HG03354 (cell line): ENCODE measurements at regions not wholly inside any gene's neighbourhood (a gene's known extent, or its start where the extent isn't known, plus 50 kb on each side); places are given as distances from the start of the nearest gene placed in this dataset.

Source experiments
- ATAC-seq: cut with Tn5 transposase; IDR thresholded peaks from one replicate; pipeline ENCODE4 v1.9.1; 2021; ENCODE audit warnings: mild to moderate bottlenecking; ENCODE audit not compliant: unreplicated experiment, poor library complexity, severe bottlenecking

DNA sequence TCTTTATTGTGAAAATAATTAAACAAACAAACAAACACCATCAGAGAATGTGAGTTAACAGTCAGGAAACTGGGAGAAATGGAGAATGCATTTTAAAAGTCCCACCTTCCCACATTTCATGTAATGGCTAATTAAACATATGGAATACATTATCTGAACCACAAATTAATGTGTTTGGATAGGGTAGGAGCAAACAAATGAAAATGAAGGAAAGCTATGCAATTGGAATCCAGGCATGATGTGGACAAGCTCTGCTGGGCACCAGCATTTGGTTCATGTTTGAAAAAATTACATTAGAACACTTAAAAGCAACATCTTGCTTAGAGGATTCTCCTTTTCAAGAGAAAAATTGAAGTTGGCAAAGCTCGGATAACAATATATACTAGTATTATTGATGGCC is 628.1 kb downstream of the LMO4 start:
- no peak for ATAC-seq

DNA sequence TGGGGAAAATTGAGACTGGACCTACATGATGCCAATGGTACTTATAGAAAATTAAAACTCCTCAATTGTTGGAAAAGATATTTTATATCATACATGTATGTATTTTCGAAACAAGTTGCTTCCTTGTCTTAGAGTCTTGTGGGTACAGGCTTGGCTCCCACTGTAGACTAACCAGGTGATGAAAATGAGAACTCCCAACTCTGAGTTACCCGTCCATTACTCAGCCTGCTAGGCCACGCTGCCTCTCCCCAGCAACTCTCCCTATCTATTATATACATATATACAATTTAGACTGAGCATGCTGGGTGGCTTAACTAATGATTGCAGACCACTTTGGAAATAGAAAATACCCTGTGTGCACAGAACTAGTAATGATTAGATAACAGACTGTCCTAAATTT is 628.7 kb downstream of the LMO4 start:
- no peak for ATAC-seq

DNA sequence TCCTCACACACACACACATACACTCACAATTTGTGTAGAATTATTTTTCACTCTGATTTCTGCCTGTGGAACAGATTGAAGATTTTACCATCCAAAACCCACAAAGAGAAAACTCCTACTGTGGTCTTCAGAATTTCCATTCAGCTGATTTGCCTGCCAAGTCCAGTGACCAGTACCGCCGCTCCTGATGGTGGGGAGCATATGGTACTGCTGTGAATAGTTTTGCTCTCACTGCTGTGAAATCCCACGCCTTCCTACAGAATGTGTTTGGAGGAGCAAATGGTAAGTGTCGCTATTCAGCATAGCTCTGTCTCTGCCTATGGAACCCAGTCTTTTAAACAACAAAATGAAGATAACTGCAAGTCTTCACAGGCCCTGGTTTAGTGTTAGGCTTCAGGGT is 629.5 kb downstream of the LMO4 start:
- ATAC-seq: no peak

DNA sequence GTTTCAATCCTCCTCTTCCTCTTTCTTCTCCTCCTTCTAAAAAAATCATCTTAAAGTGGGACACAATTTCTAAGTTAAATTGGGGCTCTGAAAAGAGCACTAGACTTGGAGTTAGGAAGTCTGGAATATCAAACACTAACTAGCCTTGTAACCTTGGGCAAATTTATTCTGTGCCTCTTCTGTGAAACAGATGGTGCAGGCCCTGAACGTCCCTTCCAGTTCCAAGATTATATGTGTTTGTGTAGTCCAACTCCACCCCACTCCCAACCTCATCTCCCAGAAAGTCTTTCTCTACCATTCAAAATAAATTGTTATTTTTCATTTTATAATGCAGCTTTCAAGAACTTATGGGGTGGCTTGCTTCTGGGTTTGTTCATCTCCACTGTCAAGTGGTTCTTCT is 630.0 kb downstream of the LMO4 start:
- no peak for ATAC-seq

DNA sequence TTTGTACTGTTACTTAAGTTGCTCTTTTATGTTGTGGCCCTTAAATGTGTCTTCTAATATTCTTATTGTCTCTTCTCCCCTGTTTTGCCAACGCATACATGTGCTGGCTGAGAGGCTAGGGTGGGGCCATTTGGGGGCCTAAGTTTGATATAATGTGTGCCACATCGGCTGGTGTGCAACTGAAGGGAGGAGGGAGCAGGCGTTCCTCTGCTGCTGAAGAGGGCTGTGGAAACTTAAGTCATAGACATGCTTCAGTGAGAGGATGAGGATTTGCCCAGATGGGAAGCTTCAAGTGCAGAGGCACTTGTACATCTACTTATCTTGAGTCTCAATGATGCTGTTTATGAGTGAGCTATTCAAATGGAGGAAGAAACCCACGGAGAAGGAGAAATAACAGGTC is 630.6 kb downstream of the LMO4 start:
- no peak for ATAC-seq

DNA sequence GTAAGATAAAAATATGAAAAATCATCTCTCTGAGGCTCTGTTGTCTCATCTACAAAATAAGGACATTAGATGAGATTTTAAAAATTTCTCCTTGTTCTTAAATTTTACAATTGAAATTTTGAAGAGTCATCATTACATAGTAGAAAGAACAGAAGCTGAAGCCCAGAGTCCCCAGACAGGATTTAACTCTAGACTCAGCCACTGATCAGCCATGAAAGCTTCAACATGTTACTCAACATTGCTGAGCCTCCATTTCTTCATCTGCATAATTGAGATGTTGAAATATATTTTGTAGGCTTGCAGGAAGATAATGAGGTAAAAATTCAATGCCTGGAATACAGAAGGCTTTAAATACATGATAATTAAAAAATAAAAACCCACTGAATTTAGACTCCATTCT is 633.3 kb downstream of the LMO4 start:
- no peak for ATAC-seq

DNA sequence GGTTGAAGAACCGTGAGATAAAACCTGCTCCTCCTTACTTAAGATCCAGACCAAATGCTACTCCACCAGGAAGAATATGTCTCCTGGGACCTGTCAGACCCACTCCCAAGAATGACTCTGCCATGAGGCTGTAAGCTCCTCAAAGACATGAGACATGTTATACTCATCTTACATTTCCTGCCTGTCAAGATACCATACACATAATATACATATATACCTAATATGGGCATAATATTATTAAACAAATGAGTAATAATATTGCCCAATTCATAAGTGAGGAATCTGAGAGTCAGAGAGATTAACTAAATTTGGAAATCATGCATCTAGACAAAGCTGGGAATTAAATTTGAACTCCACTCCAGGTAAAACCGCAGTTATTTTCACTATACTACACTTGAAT is 634.9 kb downstream of the LMO4 start:
- ATAC-seq: no peak

DNA sequence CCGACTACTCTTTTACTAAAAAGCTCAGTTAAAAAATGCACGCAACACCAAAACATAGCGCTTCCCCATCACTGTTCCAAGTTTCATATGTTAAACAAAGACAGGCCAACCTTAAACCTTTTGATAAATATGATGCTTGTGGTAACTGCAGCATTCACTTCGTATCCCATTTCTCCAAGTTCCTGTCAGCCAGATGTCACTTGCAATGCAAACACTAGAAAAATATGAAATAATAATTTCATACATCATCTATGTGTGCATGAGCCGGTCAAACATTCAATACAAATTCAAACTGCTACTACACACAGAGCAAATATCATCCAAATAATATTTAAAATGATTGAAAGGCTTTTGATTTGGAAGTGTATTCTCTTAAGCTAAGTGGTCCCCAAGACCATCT is 636.5 kb downstream of the LMO4 start:
- no peak for ATAC-seq

GRCh38 chr1:87968197-87968955 is 639.7 kb downstream of the LMO4 start:
- no peak for ATAC-seq

DNA sequence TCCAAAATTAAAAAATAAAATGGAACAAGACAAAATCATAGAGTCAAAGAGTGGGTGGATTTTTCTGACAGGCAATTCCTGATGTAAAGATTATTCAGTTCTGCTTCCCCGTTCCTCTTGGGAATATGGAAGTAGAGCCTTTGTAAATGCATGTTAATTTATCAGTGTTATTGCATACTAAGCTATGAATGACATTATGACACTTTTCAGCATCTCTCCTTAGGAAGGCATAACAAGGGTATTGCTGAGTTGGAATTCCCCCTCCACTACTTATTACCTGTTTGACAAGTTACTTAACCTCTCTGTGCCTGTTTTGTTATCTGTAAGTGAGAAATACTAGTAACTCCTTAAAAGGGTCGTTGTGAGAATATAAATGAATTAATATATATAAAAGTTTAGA is 640.4 kb downstream of the LMO4 start:
- no peak for ATAC-seq

DNA sequence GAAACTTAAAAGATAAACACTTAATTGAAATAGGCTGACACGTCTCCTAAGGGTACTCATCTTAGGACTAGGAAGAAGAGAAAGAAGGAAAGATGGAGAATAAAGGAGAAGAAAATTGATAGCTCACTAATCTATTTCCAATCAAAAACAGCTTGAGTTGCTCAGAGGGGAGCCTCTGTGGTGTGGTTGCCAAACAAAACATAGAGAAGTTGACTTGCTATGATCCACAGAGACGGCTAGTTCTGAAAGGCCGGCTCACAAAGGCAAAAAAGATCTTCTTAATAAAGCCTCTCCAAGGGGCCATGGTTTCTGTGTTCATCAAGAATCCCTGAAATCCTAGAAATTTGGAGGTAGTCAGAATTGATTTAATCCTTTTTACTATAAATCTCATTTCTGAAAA is 644.1 kb downstream of the LMO4 start:
- no peak for ATAC-seq

- ATAC-seq: no peak
Observed at GRCh38 chr1:87973896-87974295, 645.2 kb downstream of the LMO4 start.

- no peak for ATAC-seq
Observed at GRCh38 chr1:87976316-87976715, 647.6 kb downstream of the LMO4 start.

- ATAC-seq: no peak
Observed at GRCh38 chr1:87977145-87977544, 648.5 kb downstream of the LMO4 start.

DNA sequence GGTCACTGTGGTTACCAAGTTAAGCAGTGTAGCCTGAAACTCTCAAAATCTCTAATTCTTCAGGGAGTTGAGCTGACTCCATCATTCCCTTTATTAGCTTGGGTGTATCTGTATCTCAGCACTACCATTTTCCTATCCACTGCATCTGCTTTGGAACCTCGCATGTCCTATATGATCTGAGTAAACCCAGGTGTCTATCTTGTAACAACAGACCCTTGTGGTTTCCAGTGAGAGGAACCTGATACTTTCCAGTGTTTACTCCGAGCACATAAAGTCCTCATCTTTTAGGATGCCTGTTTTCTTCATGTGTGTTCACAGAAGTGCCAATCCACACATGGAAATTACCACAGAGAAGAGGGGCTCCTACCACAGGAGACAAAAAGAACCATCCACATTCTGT is 650.4 kb downstream of the LMO4 start:
- ATAC-seq: no peak

- ATAC-seq: no peak
Observed at GRCh38 chr1:87980494-87980893, 651.8 kb downstream of the LMO4 start.

DNA sequence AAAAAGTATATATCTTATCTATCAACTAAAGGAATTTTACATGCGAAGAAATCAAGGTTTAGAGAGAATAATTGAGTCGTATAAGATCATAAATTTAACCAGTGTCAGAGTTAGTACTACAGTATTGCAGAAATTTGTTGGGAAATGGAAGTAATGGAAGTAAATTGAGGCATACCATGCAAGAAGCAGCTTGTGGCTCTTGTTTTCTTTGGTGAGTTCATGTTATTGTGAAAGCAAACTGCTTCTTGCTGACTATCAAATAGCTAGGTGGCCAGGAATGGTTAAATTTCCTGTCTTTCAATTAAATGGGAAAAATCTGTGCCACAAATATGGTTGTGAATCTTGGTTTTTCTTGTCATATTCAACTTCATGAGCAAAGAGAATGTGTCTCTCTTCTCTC is 652.7 kb downstream of the LMO4 start:
- ATAC-seq: no peak

DNA sequence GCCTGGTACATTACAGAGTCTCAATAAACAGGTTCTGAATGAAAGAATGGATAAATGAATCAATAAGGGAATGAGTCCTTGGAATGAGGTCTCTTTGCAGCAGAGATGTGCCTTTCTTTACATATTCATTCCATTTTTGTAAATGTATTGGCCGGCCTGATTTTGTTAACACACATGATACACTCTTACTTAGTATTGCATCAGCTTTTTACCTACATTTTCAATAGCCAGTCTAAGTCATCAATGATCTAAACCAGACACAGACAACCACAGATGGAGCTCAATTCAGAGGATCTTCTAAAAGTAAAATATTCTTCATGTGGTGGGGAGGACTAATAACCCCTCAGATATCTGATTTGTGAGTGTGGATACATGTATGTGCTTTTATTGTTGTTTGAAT is 653.1 kb downstream of the LMO4 start:
- no peak for ATAC-seq

DNA sequence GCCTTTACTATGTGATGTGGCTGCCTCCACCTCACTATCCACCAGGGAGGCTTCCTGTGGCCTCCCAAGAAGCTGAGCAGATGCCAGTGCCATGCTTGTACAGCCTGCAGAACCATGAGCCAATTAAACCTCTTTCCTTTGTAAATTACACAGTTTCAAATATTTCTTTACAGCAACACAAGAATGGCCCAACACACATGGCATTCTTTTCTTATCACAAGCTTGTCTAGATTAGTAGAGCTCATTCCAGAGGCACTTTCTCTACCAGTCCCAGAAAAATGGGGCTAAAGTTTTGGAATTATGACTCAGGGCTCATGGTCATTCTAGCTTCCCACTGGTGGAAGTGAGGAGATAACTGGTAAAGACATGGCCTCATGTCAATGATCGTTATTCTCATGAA is 655.2 kb downstream of the LMO4 start:
- ATAC-seq: no peak

DNA sequence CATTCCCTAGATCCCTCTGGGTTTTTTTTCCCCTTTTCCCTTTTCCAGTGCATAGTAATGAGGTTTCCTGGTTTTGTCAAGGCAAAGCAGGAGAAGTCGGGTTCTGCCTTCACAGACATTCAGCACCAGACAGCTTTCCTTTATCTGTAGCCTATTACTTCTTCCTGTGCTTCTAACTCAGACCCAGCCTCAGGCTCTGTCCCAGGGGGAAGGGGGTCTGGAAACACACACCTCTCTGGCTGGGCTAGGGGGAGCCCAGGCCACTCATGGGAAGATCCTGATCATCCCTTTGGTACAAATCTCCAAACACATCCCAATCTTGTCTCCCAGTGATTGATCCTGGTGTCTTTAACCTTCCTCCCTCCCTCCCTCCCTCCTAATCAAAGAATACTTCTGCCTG is 656.4 kb downstream of the LMO4 start:
- ATAC-seq: no peak

DNA sequence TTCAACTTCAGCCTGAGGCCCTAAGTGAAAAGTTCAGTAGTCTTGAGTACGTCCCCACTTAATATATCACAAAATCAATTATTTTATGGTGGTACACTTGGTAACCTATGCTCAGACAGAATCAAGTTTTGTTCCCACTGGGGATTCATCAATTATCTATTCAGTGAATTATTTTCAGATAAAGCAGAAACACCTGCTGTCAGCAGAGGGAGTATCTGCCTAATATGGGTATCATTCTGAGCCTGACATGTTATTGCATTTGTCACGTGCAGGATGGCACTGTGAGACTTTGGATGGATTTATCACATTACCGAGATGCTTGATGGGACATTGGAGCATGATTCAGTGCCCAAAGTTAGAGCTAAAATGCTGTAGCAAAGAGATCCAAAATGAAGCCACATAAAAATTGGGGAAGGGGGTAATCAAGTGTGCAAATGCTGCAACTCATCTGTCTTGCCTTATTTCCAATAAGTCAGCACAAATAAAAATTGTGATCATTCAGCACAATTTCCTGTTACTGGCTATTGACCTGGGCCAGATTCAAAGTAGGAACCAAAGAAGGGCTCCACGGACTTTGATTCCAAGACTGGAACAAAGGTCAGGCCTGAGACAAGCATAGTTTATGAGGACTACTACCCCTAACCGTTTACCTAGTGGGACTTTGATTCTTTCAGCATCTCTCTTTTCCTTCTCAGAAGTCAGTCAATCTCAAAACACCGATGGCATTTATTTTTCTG is 657.6 kb downstream of the LMO4 start:
- ATAC-seq: no peak

GRCh38 chr1:87989346-87989745 is 660.7 kb downstream of the LMO4 start:
- ATAC-seq: no peak
